WTC11 (cell line): ENCODE measurements at regions not wholly inside any gene's neighbourhood (a gene's known extent, or its start where the extent isn't known, plus 50 kb on each side); places are given as distances from the start of the nearest gene placed in this dataset.

Experiments used
- ATAC-seq: fragments of 200-7000 bp; cut with Tn5 transposase; 2 replicates; pipeline ENCODE4 v1.10.0; 2021; ENCODE audit warnings: mild to moderate bottlenecking, moderate library complexity
- CTCF ChIA-PET: fragments of 300-600 bp; sonication (Branson Sonifier 250); formaldehyde crosslinking; loops from one replicate; lab custom pipeline; 2021; ENCODE audit warnings: antibody characterized with exemption; lab: Charles Lee
- POLR2A ChIA-PET: fragments of 350-600 bp; sonication (Branson Sonifier 250); formaldehyde crosslinking; loops from one replicate; lab custom pipeline; 2021; ENCODE audit warnings: antibody characterized with exemption; lab: Charles Lee
- DNase-seq: peaks from one replicate; pipeline ENCODE4 v3.0.0; 2021; ENCODE audit warnings: low spot score
- H3K27ac Mint-ChIP-seq: 2 replicates; pipeline ENCODE4 v1.8.0; 2021; ENCODE audit warnings: mixed read lengths
- H3K27me3 Mint-ChIP-seq: 2 replicates; pipeline ENCODE4 v1.8.0; 2021; ENCODE audit warnings: low read depth, mild to moderate bottlenecking, moderate library complexity, mixed read lengths
- H3K36me3 Mint-ChIP-seq: 2 replicates; pipeline ENCODE4 v1.8.0; 2021; ENCODE audit warnings: mixed read lengths
- H3K4me1 Mint-ChIP-seq: 2 replicates; pipeline ENCODE4 v1.8.0; 2022; ENCODE audit warnings: mixed read lengths
- H3K4me3 Mint-ChIP-seq: 2 replicates; pipeline ENCODE4 v1.8.0; 2021; ENCODE audit warnings: mild to moderate bottlenecking, moderate library complexity, mixed read lengths
- H3K9me3 Mint-ChIP-seq: 2 replicates; pipeline ENCODE4 v1.8.0; 2021; ENCODE audit warnings: mixed read lengths
- ATF2 ChIP-seq: sonication (generic); formaldehyde crosslinking; IDR thresholded peaks from 2 replicates; pipeline ENCODE4 v1.8.1; 2022; ENCODE audit warnings: low read depth, missing genetic modification reagents, borderline replicate concordance
- CREM ChIP-seq: sonication (generic); formaldehyde crosslinking; IDR thresholded peaks from 2 replicates; pipeline ENCODE4 v1.8.1; 2022; ENCODE audit warnings: mild to moderate bottlenecking, missing genetic modification reagents, moderate library complexity
- FOXK1 ChIP-seq: sonication (generic); formaldehyde crosslinking; IDR thresholded peaks from 2 replicates; pipeline ENCODE4 v1.8.0; 2022; ENCODE audit warnings: mild to moderate bottlenecking, moderate library complexity, missing genetic modification reagents
- FOXP4 ChIP-seq: sonication (generic); formaldehyde crosslinking; IDR thresholded peaks from 2 replicates; pipeline ENCODE4 v1.8.0; 2022; ENCODE audit warnings: mild to moderate bottlenecking, missing genetic modification reagents
- JUN ChIP-seq: sonication (generic); formaldehyde crosslinking; IDR thresholded peaks from 2 replicates; pipeline ENCODE4 v1.8.0; 2023; ENCODE audit warnings: mild to moderate bottlenecking, missing genetic modification reagents
- KAT7 ChIP-seq: sonication (generic); formaldehyde crosslinking; IDR thresholded peaks from 2 replicates; pipeline ENCODE4 v1.8.1; 2023; ENCODE audit warnings: missing genetic modification reagents, mild to moderate bottlenecking, borderline replicate concordance
- NFE2L1 ChIP-seq: sonication (generic); formaldehyde crosslinking; IDR thresholded peaks from 2 replicates; pipeline ENCODE4 v1.8.1; 2023; ENCODE audit warnings: missing genetic modification reagents
- NFYB ChIP-seq: sonication (generic); formaldehyde crosslinking; conservative IDR thresholded peaks from 2 replicates; pipeline ENCODE4 v1.8.0; 2022; ENCODE audit warnings: low read depth, missing genetic modification reagents
- STAT6 ChIP-seq: sonication (generic); formaldehyde crosslinking; conservative IDR thresholded peaks from 2 replicates; pipeline ENCODE4 v1.8.1; 2023; ENCODE audit warnings: mild to moderate bottlenecking, low read depth, missing genetic modification reagents, moderate library complexity
- TEAD4 ChIP-seq: sonication (generic); formaldehyde crosslinking; IDR thresholded peaks from 2 replicates; pipeline ENCODE4 v1.8.0; 2022; ENCODE audit warnings: mild to moderate bottlenecking, missing genetic modification reagents
- USF1 ChIP-seq: sonication (generic); formaldehyde crosslinking; IDR thresholded peaks from 2 replicates; pipeline ENCODE4 v1.8.0; 2022; ENCODE audit warnings: mild to moderate bottlenecking, missing genetic modification reagents
- ZNF219 ChIP-seq: sonication (generic); formaldehyde crosslinking; IDR thresholded peaks from 2 replicates; pipeline ENCODE4 v1.8.0; 2023; ENCODE audit warnings: missing genetic modification reagents, mild to moderate bottlenecking, borderline replicate concordance
- ZNF317 ChIP-seq: sonication (generic); formaldehyde crosslinking; IDR thresholded peaks from 2 replicates; pipeline ENCODE4 v1.8.1; 2023; ENCODE audit warnings: low read depth, mild to moderate bottlenecking, moderate library complexity, missing genetic modification reagents, borderline replicate concordance
- ZNF416 ChIP-seq: fragments of 250-450 bp; sonication (Bioruptor Pico); IDR thresholded peaks from 2 replicates; pipeline ENCODE4 v1.9.0; 2021; ENCODE audit warnings: mild to moderate bottlenecking, inconsistent platforms
- ZNF423 ChIP-seq: fragments of 250-450 bp; sonication (Bioruptor Pico); IDR thresholded peaks from 2 replicates; pipeline ENCODE4 v2.1.2; 2022; ENCODE audit warnings: mild to moderate bottlenecking, moderate library complexity
- TF ChIP-seq, protein P1 (sequence below): fragments of 250-450 bp; sonication (Bioruptor Pico); IDR thresholded peaks from 2 replicates; pipeline ENCODE4 v1.8.0; 2021; ENCODE audit warnings: mild to moderate bottlenecking
- TF ChIP-seq, protein P2 (sequence below): sonication (generic); formaldehyde crosslinking; IDR thresholded peaks from 2 replicates; pipeline ENCODE4 v1.8.1; 2023; ENCODE audit warnings: mild to moderate bottlenecking, missing genetic modification reagents

DNA sequence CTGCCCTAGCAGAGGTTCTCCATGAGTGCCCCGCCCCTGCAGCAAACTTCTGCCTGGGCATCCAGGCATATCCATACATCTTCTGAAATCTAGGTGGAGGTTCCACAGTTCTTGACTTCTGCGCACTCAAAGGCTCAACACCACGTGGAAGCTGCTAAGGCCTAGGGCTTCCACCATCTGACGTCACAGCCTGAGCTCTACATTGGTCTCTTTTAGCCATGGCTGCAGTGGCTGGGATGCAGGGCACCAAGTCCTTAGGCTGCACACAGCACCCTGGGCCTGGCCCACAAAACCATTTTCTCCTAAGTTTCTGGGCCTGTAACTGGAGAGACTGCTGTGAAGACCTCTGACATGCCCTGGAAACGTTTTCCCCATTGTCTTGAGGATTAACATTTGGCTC is 272.6 kb upstream of the PLXNA2 start (continued):
- TF ChIP-seq CREM (CRISPR knock-in tag), result no peak
- TF ChIP-seq KAT7 (CRISPR knock-in tag), result no peak
- TF ChIP-seq NFE2L1, result no peak
- no peak for TF ChIP-seq JUN (CRISPR knock-in tag)
- no peak for TF ChIP-seq STAT6
- TF ChIP-seq ZNF416 (CRISPR knock-in tag), result no peak
- TF ChIP-seq USF1 (CRISPR knock-in tag), result no peak
- TF ChIP-seq TEAD4, result no peak

DNA sequence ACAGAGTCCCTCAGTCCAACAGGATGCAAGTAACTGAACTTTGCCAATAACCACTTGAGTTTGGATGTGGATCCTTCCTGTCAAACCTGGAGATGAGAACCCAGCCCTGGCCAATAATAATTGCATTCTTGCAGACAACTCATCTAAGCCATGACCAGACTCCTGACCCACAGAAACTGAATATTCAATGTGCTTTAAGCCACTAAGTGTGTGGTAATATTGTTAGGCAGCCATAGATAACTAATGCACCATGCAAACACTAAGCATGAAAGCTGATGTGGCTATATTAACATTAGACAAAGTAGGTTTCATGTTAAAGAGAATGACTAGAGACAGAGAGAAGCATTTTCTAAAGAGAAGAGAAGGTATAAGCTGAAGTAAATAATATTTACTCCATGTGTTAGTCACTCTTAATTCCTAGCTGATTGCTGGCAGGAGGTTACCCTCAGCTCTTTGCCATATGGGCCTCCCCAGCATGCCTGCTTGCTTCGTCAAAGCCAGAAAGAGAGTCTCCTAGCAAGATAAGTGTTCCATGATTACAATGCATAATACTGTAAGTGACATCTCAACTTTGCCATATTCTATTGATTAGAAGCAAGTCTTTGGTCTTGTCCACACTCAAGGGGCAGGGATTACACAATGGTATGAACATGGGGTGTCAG is 276.4 kb upstream of the PLXNA2 start:
- Mint-ChIP-seq H3K27ac (no peak overlapping the region), H3K36me3 (peaks cover 12% of the 10 kb centered on the region), H3K4me1 (peaks cover 6% of the 10 kb centered on the region), H3K4me3 (no peak overlapping the region), H3K9me3 (peaks cover 21% of the 10 kb centered on the region), H3K27me3 (no peaks in the 10 kb centered on the region)
- ATAC-seq (no peak), DNase-seq (no peak)
- POLR2A ChIA-PET, result no interaction called here
- TF ChIP-seq TEAD4 (no peak), ATF2 (CRISPR knock-in tag) (no peak), NFYB (no peak), ZNF219 (CRISPR knock-in tag) (no peak)
- TF ChIP-seq, protein P1, sequence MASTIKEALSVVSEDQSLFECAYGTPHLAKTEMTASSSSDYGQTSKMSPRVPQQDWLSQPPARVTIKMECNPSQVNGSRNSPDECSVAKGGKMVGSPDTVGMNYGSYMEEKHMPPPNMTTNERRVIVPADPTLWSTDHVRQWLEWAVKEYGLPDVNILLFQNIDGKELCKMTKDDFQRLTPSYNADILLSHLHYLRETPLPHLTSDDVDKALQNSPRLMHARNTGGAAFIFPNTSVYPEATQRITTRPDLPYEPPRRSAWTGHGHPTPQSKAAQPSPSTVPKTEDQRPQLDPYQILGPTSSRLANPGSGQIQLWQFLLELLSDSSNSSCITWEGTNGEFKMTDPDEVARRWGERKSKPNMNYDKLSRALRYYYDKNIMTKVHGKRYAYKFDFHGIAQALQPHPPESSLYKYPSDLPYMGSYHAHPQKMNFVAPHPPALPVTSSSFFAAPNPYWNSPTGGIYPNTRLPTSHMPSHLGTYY (CRISPR knock-in tag), result no peak
- CTCF ChIA-PET, result no interaction called here

- ATAC-seq (no peak), DNase-seq (no peak)
- ChIA-PET POLR2A (no interaction called here), CTCF (no interaction called here)
- Mint-ChIP-seq H3K27me3 (no peaks in the 10 kb centered on the region), H3K4me3 (no peak overlapping the region), H3K9me3 (peaks cover 13% of the 10 kb centered on the region), H3K4me1 (peaks cover 6% of the 10 kb centered on the region), H3K36me3 (peaks cover 7% of the 10 kb centered on the region; the same call in 1 of the 2 replicates), H3K27ac (no peak overlapping the region)
- TF ChIP-seq FOXP4 (no peak), FOXK1 (CRISPR knock-in tag) (no peak), ZNF317 (CRISPR knock-in tag) (no peak), ZNF423 (CRISPR knock-in tag) (no peak)
- TF ChIP-seq, protein P2, sequence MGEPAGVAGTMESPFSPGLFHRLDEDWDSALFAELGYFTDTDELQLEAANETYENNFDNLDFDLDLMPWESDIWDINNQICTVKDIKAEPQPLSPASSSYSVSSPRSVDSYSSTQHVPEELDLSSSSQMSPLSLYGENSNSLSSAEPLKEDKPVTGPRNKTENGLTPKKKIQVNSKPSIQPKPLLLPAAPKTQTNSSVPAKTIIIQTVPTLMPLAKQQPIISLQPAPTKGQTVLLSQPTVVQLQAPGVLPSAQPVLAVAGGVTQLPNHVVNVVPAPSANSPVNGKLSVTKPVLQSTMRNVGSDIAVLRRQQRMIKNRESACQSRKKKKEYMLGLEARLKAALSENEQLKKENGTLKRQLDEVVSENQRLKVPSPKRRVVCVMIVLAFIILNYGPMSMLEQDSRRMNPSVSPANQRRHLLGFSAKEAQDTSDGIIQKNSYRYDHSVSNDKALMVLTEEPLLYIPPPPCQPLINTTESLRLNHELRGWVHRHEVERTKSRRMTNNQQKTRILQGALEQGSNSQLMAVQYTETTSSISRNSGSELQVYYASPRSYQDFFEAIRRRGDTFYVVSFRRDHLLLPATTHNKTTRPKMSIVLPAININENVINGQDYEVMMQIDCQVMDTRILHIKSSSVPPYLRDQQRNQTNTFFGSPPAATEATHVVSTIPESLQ (CRISPR knock-in tag), result no peak
Measured at GRCh38 chr1:208521534-208521933, 277.4 kb upstream of the PLXNA2 start.
